ENCODE measurements at regions not wholly inside any gene's neighbourhood (a gene's known extent, or its start where the extent isn't known, plus 50 kb on each side); places are given as distances from the start of the nearest gene placed in this dataset.

DNA sequence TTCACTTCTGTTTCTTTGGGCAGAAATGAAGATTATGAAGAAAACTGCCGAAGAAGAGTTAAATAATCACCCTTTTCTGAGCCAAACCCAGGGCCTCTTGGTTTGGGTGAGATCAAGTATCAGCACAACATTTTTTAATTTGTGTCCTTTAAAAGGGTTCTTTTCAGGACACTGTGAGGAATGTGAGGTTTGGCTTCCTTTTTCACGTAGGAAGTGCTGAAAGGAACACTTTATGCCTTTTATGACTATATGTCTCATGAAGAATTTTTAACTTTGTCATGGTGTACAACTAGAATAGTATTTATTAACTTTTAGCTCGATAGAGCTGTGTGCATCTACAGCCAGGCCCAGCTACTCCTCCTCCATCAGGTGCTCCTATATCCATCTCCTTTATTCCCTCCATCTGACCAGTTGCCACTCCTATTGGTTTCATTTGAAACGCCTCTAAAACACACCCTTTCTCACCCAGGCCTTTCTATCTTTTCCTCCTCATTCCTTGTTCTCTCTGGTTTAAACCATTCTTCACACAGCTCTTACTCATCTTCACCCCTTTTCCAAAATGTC is 103.6 kb upstream of the LRIG3 start:
- TF ChIP-seq, protein P1, sequence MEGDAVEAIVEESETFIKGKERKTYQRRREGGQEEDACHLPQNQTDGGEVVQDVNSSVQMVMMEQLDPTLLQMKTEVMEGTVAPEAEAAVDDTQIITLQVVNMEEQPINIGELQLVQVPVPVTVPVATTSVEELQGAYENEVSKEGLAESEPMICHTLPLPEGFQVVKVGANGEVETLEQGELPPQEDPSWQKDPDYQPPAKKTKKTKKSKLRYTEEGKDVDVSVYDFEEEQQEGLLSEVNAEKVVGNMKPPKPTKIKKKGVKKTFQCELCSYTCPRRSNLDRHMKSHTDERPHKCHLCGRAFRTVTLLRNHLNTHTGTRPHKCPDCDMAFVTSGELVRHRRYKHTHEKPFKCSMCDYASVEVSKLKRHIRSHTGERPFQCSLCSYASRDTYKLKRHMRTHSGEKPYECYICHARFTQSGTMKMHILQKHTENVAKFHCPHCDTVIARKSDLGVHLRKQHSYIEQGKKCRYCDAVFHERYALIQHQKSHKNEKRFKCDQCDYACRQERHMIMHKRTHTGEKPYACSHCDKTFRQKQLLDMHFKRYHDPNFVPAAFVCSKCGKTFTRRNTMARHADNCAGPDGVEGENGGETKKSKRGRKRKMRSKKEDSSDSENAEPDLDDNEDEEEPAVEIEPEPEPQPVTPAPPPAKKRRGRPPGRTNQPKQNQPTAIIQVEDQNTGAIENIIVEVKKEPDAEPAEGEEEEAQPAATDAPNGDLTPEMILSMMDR (conservative IDR thresholded peaks at IDR 0.05) = no peak
- no peak for TF ChIP-seq EZH2 (IDR thresholded peaks at IDR 0.05; ENCODE audit: low read depth)
